Endodermal cell (in vitro differentiated cells): ENCODE measurements at regions not wholly inside any gene's neighbourhood (a gene's known extent, or its start where the extent isn't known, plus 50 kb on each side); places are given as distances from the start of the nearest gene placed in this dataset.

Experiments used
- DNase-seq: peaks from one replicate; pipeline ENCODE4 v3.0.0-alpha.2; 2017
- H3K27ac ChIP-seq: 2 replicates; pipeline ENCODE4 v1.5.1; 2013; ENCODE audit warnings: mild to moderate bottlenecking, low read depth, low read length, moderate library complexity
- H3K27me3 ChIP-seq: 2 replicates; pipeline ENCODE4 v1.6.1; 2013; ENCODE audit warnings: mild to moderate bottlenecking, low read length, moderate library complexity; ENCODE audit not compliant: insufficient read depth, control insufficient read depth, poor library complexity, severe bottlenecking
- H3K36me3 ChIP-seq: 2 replicates; pipeline ENCODE4 v1.7.0; 2013; ENCODE audit warnings: mild to moderate bottlenecking, low read length, moderate library complexity; ENCODE audit not compliant: control insufficient read depth, insufficient read depth
- H3K4me1 ChIP-seq: one replicate; pipeline ENCODE4 v1.7.0; 2013; ENCODE audit warnings: low read length; ENCODE audit not compliant: control insufficient read depth, insufficient read depth
- H3K4me3 ChIP-seq: 2 replicates; pipeline ENCODE4 v1.5.1; 2013; ENCODE audit warnings: mild to moderate bottlenecking, low read length, moderate library complexity
- H3K9ac ChIP-seq: 2 replicates; pipeline ENCODE4 v1.6.1; 2013; ENCODE audit warnings: mild to moderate bottlenecking, low read length, moderate library complexity; ENCODE audit not compliant: poor library complexity, severe bottlenecking; ENCODE audit errors: extremely low read depth
- H3K9me3 ChIP-seq: 2 replicates; pipeline ENCODE4 v1.6.1; 2013; ENCODE audit warnings: mild to moderate bottlenecking, low read length, moderate library complexity; ENCODE audit not compliant: control insufficient read depth
- H3K27ac Mint-ChIP-seq: 2 replicates; pipeline ENCODE4 v1.8.0; 2020; ENCODE audit warnings: mixed read lengths
- H3K27me3 Mint-ChIP-seq: 2 replicates; pipeline ENCODE4 v1.8.0; 2021; ENCODE audit warnings: mild to moderate bottlenecking, mixed read lengths; ENCODE audit not compliant: insufficient read depth
- H3K36me3 Mint-ChIP-seq: 2 replicates; pipeline ENCODE4 v1.8.0; 2020; ENCODE audit warnings: low read depth, mixed read lengths
- H3K4me1 Mint-ChIP-seq: 2 replicates; pipeline ENCODE4 v1.8.0; 2020; ENCODE audit warnings: mixed read lengths
- H3K4me3 Mint-ChIP-seq: 2 replicates; pipeline ENCODE4 v1.8.0; 2020; ENCODE audit warnings: mild to moderate bottlenecking, moderate library complexity, mixed read lengths
- H3K9me3 Mint-ChIP-seq: 2 replicates; pipeline ENCODE4 v1.8.0; 2020; ENCODE audit warnings: mild to moderate bottlenecking, mixed read lengths
- WGBS, 2 experiments: methylation state at CpG; one replicate each; pipeline versions ENCODE4 v1.1.5 to v1.1.7; 2013; ENCODE audit warnings: missing lambda C conversion rate in 2 of 2, mixed read lengths in 1 of 2; ENCODE audit not compliant: insufficient coverage in 1 of 2, insufficient read length in 1 of 2; 5-methylcytosine and 5-hydroxymethylcytosine counted together
- TF ChIP-seq, protein P1 (sequence below): fragments of 200-600 bp; sonication (generic); conservative IDR thresholded peaks from 2 replicates; pipeline ENCODE4 v1.5.0; 2021; ENCODE audit warnings: antibody characterized with exemption, mild to moderate bottlenecking

GRCh38 chr4:126213996-126214395, 899.2 kb downstream of the FAT4 start:
- Histone ChIP-seq H3K4me1 (no peaks in the 10 kb centered on the region), H3K4me3 (no peak overlapping the region), H3K9me3 (no peaks in the 10 kb centered on the region), H3K9ac (no peak overlapping the region), H3K27me3 (no peaks in the 10 kb centered on the region), H3K36me3 (no peaks in the 10 kb centered on the region), H3K27ac (no peak overlapping the region)
- peaks cover 1% of the 10 kb centered on the region for H3K9me3 Mint-ChIP-seq
- no peak overlapping the region for H3K4me3 Mint-ChIP-seq
- no peak overlapping the region for H3K27ac Mint-ChIP-seq
- H3K27me3 Mint-ChIP-seq: no peaks in the 10 kb centered on the region
- TF ChIP-seq, protein P1, sequence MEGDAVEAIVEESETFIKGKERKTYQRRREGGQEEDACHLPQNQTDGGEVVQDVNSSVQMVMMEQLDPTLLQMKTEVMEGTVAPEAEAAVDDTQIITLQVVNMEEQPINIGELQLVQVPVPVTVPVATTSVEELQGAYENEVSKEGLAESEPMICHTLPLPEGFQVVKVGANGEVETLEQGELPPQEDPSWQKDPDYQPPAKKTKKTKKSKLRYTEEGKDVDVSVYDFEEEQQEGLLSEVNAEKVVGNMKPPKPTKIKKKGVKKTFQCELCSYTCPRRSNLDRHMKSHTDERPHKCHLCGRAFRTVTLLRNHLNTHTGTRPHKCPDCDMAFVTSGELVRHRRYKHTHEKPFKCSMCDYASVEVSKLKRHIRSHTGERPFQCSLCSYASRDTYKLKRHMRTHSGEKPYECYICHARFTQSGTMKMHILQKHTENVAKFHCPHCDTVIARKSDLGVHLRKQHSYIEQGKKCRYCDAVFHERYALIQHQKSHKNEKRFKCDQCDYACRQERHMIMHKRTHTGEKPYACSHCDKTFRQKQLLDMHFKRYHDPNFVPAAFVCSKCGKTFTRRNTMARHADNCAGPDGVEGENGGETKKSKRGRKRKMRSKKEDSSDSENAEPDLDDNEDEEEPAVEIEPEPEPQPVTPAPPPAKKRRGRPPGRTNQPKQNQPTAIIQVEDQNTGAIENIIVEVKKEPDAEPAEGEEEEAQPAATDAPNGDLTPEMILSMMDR: no peak
- no peaks in the 10 kb centered on the region for H3K4me1 Mint-ChIP-seq
- no peaks in the 10 kb centered on the region for H3K36me3 Mint-ChIP-seq
- no peak for DNase-seq
- 85 to 94% methylated on average over 3 of the region's 3 CpGs for WGBS, 2 experiments

DNA sequence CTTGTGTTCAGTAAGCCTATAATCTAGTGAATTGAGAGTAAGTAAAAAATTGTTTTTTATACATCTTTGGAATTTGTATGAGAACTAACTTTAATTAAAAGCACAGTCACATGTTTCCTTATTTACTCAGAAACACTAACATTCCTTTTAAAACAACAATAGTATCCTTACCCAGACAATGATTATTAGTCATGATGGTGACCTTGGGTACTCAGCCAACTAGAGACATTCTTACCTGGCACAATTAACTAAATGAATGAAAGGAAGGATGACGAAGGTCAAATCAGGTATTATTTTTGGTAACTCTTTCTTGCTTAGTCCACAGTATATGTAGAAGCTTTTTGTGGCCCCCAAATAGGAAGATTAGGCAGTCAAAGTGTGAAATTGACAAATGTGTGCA, 901.0 kb downstream of the FAT4 start:
- Mint-ChIP-seq H3K9me3 (peaks cover 2% of the 10 kb centered on the region), H3K4me3 (no peak overlapping the region), H3K27me3 (no peaks in the 10 kb centered on the region), H3K36me3 (no peaks in the 10 kb centered on the region), H3K4me1 (no peaks in the 10 kb centered on the region), H3K27ac (no peak overlapping the region)
- Histone ChIP-seq H3K36me3 (no peaks in the 10 kb centered on the region), H3K27ac (no peak overlapping the region), H3K27me3 (no peaks in the 10 kb centered on the region), H3K9me3 (no peaks in the 10 kb centered on the region), H3K4me3 (no peak overlapping the region), H3K4me1 (no peaks in the 10 kb centered on the region), H3K9ac (no peak overlapping the region)
- TF ChIP-seq, protein P1: no peak
- no peak for DNase-seq
- 96 to 100% methylated on average over 1 of the region's 1 CpG for WGBS, 2 experiments

- Mint-ChIP-seq H3K4me3 (no peak overlapping the region), H3K4me1 (no peaks in the 10 kb centered on the region), H3K27me3 (no peaks in the 10 kb centered on the region), H3K36me3 (no peaks in the 10 kb centered on the region), H3K9me3 (peaks cover 2% of the 10 kb centered on the region), H3K27ac (no peak overlapping the region)
- H3K9ac ChIP-seq: no peak overlapping the region
- TF ChIP-seq, protein P1: no peak
- no peak for DNase-seq
- H3K4me1 ChIP-seq: no peaks in the 10 kb centered on the region
- no peak overlapping the region for H3K27ac ChIP-seq
- no peak overlapping the region for H3K4me3 ChIP-seq
- no peaks in the 10 kb centered on the region for H3K27me3 ChIP-seq
- no peaks in the 10 kb centered on the region for H3K36me3 ChIP-seq
- no peaks in the 10 kb centered on the region for H3K9me3 ChIP-seq
Measured at GRCh38 chr4:126216611-126217010, 901.9 kb downstream of the FAT4 start.
